Eye (tissue), 1 donor: ENCODE measurements at regions not wholly inside any gene's neighbourhood (a gene's known extent, or its start where the extent isn't known, plus 50 kb on each side); places are given as distances from the start of the nearest gene placed in this dataset.
A peak's percentile ranks its signal among the peaks of the same experiment; 100 is the strongest.

Experiments
- DNase-seq: peaks from one replicate; pipeline ENCODE4 v3.0.0-alpha.2; 2015

GRCh38 chr7:47724335-47724982, 142.5 kb upstream of the TNS3 start:
- DNase-seq: peak; percentile 59

GRCh38 chr7:47722126-47722525, 140.2 kb upstream of the TNS3 start:
- DNase-seq: no peak

GRCh38 chr7:47721670-47722069, 139.8 kb upstream of the TNS3 start:
- no peak for DNase-seq

- DNase-seq: no peak
Observed at GRCh38 chr7:47720907-47721244, 139.0 kb upstream of the TNS3 start.

- peak; percentile 54 for DNase-seq
Observed at GRCh38 chr7:47720141-47720906, 138.4 kb upstream of the TNS3 start.

- DNase-seq: no peak
Observed at GRCh38 chr7:47719675-47720074, 137.8 kb upstream of the TNS3 start.

GRCh38 chr7:47715631-47716068, 133.7 kb upstream of the TNS3 start:
- no peak for DNase-seq

GRCh38 chr7:47714669-47715607, 133.0 kb upstream of the TNS3 start:
- no peak for DNase-seq

GRCh38 chr7:47713595-47713994, 131.7 kb upstream of the TNS3 start:
- no peak for DNase-seq

- DNase-seq: no peak
Observed at GRCh38 chr7:47712416-47712815, 130.5 kb upstream of the TNS3 start.

- DNase-seq: no peak
Observed at GRCh38 chr7:47711776-47712175, 129.9 kb upstream of the TNS3 start.

- DNase-seq: no peak
Observed at GRCh38 chr7:47710201-47710935, 128.5 kb upstream of the TNS3 start.

GRCh38 chr7:47709451-47709850, 127.5 kb upstream of the TNS3 start:
- no peak for DNase-seq

GRCh38 chr7:47709051-47709450, 127.1 kb upstream of the TNS3 start:
- DNase-seq: no peak

- no peak for DNase-seq
Observed at GRCh38 chr7:47707583-47707982, 125.7 kb upstream of the TNS3 start.

GRCh38 chr7:47704936-47705335, 123.0 kb upstream of the TNS3 start:
- no peak for DNase-seq

GRCh38 chr7:47702080-47702479, 120.2 kb upstream of the TNS3 start:
- no peak for DNase-seq

GRCh38 chr7:47698386-47698785, 116.5 kb upstream of the TNS3 start:
- DNase-seq: no peak

GRCh38 chr7:47697543-47697942, 115.6 kb upstream of the TNS3 start:
- no peak for DNase-seq

- DNase-seq: no peak
Observed at GRCh38 chr7:47696152-47696710, 114.3 kb upstream of the TNS3 start.

GRCh38 chr7:47693216-47693615, 111.3 kb upstream of the TNS3 start:
- no peak for DNase-seq

GRCh38 chr7:47691988-47692387, 110.1 kb upstream of the TNS3 start:
- no peak for DNase-seq
